GM18502 (cell line): ENCODE measurements at regions not wholly inside any gene's neighbourhood (a gene's known extent, or its start where the extent isn't known, plus 50 kb on each side); places are given as distances from the start of the nearest gene placed in this dataset.
A peak's percentile ranks its signal among the peaks of the same experiment; 100 is the strongest.

Source experiments
- ATAC-seq: cut with Tn5 transposase; IDR thresholded peaks from one replicate; pipeline ENCODE4 v1.9.1; 2021; ENCODE audit warnings: mild to moderate bottlenecking; ENCODE audit not compliant: unreplicated experiment, poor library complexity

DNA sequence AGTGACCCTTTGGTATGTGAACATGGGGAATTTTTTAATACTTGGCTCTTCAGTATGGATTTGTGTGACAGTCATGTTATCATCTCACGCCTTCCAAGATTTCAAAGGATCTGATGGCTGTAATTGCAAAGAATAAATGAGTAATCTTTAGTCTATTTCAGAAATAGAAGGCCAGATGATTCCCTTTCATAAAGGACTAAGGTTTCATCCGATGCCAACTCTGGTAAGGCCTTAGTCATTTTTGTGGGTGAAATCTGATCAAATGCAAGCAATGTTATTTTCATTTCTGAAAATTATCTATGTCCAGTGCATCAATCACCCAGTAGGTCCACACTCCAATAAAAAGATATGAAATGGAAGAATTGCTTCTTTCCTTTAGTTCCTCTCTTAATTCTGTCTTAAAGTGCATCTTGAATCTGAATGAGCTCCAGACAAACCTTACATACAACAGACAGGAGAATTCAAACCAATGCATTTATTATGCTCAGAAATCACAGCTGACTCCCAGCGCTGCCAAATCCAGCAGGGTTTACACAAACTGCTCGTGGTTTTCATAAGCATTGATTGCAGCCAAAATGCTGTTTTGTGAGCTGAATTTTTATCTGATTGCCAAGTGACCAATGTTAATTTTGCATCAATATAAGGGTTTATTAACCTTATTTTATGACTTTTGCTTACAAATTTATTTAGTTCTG lies 565.2 kb upstream of the MARCKS start:
- no peak for ATAC-seq

DNA sequence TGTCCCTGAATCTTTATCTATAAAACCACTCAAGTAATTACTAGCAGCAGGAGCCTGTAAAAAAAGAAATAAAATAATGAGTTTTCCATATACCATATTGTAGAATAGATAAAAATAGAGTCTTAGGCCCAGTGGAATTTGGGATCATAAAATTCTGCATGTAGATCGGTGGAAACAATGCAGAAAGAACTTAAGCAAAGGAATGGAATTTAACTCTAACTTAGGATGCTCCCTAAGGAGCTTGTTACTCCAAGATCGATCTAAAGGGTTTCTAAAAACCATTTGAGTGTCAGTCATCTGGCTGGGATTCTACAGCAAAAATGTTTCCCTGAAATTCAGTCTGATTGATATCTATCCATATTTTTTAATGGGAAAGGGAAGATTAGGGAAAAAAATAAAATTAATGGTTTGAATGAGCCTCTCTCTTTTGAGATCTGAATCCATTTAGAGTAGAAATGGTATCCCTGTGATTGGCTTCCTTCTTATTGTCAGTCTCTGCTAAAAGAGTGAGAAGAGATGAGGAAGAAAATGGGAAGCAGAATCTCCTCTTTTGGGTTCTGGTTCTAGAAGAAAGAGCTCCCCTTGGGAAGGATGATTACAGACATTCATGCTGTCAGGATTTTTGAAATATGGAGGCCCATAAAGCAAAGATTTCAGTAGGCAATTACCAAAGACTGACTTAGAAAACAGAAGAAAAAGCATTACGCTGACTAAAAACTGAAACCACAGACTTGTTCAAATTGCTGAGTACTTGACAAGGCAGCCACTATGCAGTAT lies 564.3 kb upstream of the MARCKS start:
- peak; percentile 93 for ATAC-seq

DNA sequence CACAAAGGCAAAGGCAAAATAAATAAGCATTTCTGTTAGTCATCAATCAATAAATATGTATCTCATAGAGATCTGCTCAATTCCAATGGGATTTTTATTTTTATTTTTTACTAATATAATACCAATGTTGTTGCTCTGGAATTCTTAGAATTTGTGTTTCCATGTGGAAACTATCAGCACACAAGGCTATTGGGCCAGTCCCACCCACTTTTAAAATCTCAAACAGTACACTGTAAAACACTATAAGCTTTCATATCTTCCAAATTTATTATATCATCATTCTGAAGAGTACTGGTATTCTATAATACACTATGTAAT lies 563.8 kb upstream of the MARCKS start:
- ATAC-seq = no peak

DNA sequence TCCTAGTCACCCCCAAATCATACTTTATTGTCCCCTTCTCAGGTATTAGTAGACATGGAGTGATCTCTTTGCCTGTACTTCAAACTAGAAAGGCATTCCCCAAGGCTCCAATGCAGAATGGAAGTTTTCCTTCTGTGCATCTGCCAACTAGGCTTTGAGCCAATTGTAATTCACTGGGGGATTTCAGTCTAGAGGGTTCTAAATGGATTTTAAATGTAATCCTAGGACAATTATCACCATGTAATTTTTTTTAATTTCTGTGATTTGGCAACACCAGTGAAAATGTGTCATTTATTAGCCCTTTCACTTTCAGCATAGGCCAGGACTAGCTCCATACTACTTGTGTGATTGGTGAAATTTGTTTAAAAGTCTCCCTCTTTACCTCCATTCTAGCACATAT lies 557.6 kb upstream of the MARCKS start:
- ATAC-seq = no peak

DNA sequence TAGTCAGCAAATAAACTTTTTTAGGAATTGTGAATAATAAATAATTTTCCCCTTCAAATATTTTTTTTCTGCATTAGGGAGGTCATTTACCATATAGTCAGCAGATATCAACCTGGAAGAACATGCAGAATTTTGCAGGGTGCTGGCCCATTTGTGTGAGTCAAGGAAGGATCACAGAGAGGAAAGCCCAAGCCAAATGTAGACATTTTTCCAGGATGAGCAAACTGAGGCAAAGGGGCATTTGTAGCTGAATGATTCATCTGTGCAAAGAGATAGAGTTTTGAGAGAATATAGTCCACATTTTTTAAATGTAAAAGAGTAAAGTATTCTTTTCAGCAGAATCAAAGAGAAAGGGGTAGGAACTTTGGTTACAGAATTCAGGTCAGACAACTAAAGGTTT lies 555.5 kb upstream of the MARCKS start:
- no peak for ATAC-seq

DNA sequence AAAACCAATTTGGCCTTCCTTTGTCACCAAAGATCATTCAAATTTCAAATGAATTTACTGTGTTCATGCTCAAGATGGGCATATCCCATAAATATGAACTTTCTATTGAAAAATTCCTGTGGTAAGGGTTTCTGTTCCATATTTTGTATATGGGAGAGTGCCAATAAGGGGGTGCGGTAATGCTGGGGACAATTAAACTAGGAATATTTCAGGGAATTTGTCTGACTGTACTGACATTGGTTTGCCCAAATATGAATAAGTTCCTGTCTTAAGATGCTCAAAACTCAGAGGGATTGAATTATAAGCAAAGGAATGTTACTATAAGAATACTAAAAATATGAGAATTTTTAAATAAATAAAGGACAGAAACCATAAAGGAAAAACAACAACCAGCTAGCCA lies 553.0 kb upstream of the MARCKS start:
- no peak for ATAC-seq

DNA sequence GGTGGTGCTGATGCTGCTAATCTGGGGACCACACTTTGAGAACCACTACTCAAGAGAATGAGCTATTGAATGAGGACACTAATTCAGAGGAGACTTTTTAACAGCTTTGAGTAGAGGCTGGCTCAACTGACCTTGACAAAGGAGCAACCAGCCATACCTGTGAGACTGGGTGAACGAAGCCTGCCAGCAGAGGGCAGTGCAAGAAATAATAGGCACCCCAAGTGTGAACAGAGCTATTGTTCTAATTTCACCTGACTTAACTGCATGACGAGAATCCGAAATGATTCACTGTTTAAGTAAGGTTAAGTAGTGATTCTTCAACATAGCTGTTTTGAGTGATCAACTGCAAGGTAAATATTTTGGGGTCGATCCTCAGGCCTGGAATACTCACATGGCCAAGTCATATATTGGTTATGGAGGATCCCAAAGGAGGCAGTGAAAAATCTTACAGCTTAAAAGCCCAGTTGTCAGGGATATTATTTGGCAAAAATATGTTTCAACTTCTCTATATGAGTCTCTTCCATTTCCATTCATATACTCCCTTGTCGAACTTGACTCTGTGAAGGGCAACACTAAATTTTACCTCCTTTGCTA lies 550.5 kb upstream of the MARCKS start:
- ATAC-seq = peak; percentile 98

DNA sequence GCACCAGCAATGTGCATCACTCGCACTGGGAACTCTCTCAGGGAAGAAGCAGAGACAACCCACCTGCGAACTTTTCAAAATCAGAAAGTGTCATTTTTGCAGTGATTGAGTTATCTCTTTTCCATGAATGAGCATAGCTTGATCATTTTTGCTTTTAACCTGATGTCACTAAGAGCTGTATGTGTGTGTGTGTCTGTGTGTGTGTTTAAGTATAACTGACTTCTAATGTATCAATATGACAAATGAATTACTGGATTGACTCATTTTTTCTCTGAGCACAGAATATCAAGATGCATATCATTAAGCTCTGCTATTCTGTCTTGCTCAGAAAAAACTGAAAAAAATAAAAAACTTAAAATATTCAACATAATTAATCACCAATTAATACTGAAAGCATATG lies 548.9 kb upstream of the MARCKS start:
- no peak for ATAC-seq

DNA sequence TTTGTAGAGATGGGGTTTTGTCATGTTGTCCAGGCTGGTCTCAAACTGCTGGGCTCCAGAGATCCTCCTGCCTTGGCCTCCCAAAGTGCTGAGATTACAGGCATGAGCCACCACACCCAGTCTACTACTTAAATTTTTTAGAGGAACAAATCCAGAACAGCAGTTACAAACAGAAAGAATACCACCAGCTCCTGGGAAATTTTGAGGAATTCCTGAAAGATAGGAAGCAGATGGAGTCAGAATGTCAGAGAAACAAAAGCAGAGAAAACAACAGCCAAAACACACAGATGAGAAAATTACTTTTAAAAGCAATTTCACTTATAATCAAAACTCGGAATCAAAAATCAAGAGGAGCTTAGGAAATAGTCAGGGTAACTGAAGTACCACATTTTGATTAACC lies 543.3 kb upstream of the MARCKS start:
- ATAC-seq = no peak

DNA sequence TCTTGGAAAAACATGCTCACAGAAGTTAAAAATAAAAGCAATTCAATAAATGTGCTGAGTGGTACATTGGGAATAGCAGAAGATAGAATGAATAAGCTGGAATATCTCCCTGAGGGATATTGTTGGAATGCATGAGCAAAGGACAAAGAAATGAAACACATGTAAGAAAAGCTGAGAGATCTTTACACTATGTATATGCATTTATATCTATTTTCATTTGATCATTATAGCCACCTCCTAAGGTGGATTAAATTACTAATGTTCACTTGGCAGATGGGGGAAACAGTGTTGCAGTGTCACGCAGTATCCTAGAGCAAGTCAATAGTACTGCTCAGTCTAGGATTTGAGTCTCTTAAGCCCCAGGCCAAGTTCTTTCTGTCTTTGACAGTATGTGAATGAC lies 542.0 kb upstream of the MARCKS start:
- ATAC-seq = no peak

DNA sequence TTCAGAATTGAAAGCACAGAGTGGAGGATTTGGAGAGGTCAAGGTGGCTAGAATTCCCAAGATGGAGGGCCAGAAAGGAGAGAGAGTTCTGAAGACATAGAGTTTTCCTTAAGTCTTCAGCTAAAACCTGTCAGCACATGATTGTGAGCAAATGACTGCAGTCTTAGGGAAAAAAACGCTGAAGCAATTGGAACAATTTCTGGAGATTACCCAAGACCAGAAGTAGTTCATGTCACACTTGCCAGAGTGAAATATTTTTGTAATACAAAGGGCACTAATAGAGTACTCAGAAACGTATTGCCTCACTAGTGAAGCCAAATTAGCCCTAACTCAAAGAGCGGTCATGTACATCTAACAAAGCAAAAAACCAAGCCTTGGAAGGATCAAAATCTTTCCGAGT lies 541.3 kb upstream of the MARCKS start:
- ATAC-seq = no peak

DNA sequence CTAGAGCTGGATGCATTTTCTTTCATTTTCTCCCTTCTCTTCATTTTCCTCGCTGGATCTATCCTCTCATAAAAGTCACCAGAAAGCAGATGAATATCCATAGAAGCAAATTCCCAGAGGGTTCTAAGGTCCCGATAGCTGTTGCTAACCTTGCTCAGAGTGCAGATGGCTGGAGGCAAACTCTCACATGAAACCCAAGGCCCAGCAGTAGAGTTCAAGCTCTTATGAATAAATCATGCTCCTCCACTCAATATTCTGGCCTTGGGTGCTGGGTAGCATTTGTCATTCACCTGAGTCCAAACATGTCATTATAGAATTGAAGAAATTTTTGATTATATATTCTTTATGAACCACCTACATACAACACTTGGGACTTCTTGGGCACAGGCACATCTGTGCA lies 539.7 kb upstream of the MARCKS start:
- ATAC-seq = no peak

DNA sequence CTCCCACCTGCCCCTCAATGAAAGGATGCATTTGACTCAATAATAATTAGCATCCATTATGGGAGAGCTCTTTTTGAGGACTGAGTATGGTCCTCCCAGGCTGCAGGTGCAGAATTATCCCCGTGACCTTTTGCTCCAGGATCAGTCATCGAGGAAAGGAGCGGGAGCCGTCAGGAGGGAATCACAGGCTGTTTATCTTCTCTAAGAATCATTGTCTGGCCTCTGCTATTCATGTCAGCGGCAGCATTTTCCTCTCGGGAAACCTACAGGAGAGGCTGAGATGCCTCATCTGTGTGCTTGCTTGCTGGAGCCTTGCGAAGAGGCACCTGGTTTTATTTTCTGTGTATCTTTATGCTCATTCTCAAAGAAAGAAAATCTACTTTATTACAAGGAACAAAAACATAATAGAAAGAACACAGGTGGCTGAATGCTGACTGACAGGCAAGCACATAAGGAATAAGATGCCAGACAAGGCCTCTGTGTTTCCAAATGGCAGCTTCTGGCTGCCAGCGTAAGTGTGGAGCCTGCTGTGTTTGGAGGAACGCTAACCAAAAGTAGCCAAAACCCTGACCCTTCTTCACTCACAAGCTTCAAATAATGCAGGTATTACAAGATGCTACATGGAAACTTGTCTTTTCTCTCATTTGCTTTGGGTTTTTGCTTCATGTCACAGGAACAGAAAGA lies 539.1 kb upstream of the MARCKS start:
- ATAC-seq = no peak

DNA sequence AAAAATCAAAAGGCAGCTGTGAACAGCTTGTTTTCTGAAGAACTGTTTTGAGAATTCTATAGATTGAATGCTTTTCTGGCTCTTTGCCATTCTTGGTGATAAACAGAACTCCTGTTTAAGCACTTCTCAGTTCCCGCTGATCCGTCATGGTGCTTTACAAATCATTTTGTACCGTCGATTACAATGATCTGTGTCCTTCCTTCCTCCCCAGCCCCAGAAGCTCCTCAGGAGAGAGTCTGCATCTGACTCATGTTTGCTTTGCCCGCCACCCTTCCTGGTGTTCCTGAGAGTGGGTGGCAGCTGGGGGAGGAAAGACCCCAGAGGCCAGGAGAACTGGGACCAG lies 538.6 kb upstream of the MARCKS start:
- ATAC-seq = no peak

DNA sequence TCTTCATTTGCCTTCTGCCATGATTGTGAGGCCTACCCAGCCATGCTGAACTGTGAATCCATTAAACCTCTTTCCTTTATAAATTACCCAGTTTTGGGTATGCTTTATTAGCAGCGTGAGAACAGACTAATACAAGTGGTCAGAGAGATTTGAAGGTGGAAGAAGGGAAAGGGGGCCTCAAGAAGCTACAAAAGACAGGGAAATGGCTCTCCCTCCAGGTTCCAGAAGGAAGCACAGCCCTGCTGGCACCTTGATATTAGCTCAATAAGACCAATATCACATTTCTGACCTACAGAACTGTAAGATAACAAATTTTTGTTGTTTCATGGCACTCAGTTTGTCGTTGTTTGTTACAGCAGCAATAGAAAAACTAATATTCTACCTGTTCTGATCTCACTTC lies 536.5 kb upstream of the MARCKS start:
- ATAC-seq = no peak

DNA sequence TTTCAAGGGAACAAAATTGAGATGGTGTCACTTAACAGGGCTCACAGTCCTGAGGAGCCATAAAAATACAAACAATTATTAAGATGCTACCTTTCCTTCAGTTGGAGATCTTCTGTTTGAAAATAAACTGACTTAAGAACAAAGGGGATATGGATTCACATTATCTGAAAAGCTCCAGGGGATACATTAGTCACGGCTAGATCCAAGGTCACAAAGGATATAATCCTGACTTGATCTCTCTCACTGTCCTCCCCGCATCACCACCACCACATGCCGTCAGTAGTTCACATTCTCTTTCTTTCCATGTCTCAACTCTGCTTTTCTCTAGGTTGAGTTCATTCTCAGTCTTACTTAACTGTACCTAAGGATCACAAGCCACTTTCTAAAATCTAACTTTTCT lies 530.4 kb upstream of the MARCKS start:
- ATAC-seq = no peak

DNA sequence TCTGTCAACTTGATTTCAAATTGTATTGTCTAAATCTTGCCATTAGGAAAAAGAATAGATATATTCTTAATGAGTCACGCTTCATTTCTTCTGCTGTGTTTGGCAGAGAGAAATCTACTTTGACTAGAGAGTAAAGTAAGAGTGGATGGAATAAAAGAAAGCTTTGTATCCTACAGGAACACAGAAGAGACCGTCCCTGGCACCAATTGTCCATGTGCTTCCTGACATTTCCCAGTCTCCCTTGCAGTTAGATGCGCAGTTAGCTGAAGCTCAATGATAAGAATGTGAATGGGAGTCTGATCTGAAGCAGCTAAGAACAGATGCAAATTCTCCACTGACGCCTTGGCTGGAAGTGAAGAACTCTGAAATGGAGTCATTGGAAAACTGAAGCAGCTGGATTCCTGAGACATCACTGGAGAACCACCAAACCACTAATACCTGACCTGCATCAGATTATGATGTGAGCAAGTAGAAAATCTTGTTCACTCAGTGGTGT lies 528.2 kb upstream of the MARCKS start:
- no peak for ATAC-seq

DNA sequence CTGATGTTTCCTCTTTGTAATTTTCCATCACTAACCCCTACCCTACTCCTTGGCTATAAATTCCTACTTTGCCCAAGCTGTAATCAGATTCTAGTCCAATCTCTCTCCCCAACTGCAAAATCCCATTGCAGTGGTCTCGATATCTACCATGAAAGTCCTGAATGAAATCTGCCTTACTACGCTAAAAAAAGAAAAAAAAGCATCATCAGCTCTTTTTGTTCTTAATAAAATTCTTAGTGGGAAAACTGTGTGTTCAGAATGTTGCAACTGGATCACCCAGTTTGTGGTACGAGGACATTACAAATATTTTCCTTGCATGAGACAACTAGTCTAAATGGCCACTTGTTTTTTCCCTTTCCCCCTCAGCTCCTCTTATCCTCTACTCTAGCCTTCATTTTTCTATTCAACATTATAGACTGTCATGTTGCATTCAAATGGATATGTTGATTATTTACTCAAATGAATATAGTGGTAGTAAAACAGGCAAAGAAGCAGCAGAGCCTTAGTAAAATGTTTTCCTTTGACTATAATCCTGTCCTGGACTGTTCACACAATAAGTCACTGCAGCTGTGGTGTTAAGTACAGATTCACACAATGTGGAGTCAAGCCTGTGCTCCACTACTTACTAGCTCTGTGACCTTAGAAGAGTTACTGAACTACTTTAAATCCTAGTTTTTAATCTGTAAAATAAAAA lies 527.1 kb upstream of the MARCKS start:
- no peak for ATAC-seq

DNA sequence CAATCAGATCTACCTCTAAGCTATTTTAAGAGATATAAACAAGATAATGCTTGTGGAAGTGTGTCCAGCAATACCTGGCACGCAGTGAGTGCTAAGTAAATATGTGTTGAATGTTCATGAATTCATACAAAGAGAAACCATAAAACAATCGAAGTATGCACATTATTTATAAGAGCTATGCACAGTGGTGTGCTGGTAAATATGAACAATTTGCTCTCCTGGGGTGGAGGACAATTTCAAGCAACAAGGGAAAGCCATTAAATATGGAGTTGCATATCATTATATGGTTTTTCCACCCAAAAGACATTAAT lies 526.6 kb upstream of the MARCKS start:
- no peak for ATAC-seq

DNA sequence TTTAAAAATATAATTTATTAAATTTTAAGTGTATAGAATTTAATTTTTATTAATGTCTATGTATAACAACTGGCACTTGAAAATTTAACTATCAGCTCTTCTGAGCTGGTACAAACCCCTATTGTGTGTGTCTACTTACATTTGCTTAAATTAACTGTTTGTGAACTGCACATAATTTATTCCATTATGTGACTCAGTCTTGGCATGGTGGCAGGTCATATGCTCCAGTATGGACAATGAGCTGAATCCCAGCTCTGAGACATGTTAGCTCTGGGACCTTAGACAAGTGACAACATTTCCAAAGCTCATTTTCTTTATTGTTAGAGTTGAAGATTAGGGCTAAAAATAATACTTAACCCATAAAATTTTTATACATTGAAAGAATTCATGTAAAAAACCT lies 526.1 kb upstream of the MARCKS start:
- ATAC-seq = no peak

DNA sequence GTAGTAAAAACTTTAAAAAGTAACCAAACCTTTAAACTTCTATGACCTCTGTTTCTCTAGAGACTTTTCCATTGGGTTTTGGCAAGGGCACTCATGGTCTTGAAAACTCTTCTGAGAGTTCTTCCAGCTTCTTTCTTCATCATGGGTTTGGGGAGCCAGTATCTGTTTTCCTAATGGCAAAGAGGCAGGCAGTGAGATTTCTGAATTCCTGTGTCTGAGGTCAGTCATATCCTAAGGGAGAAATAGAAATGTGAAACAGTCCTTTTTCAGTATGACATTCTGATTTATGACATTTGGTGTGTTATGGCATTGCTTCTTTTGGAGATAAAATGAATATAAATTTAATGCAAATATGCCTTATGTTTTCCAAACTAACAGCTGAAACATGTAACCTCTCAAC lies 518.5 kb upstream of the MARCKS start:
- ATAC-seq = no peak
